GM12878 (cell line): ENCODE measurements at regions not wholly inside any gene's neighbourhood (a gene's known extent, or its start where the extent isn't known, plus 50 kb on each side); places are given as distances from the start of the nearest gene placed in this dataset.

Experiments
- ATAC-seq: fragments of 200-7000 bp; cut with Tn5 transposase; 3 replicates; pipeline ENCODE4 v1.9.1; 2020; ENCODE audit warnings: mild to moderate bottlenecking, moderate library complexity
- BruUV-seq: library from RNA; stranded (reverse); fragments of 400-500 nt; replicated peaks from 2 replicates; lab custom pipeline; 2021; lab: Mats Ljungman, UMichigan
- CTCF ChIA-PET: fragments of 300-600 bp; sonication (Branson Sonifier 250); formaldehyde crosslinking; extraction: SDS; loops from one replicate; lab custom pipeline; 2021; ENCODE audit warnings: inconsistent platforms; lab: Yijun Ruan, JAX
- POLR2A ChIA-PET: fragments of 350-600 bp; formaldehyde crosslinking; extraction: SDS; loops from one replicate; lab custom pipeline; 2021; ENCODE audit warnings: inconsistent platforms; lab: Charles Lee
- RAD21 ChIA-PET: fragments of 300-600 bp; sonication (Branson Sonifier 250); formaldehyde crosslinking; loops from one replicate; lab custom pipeline; 2023; ENCODE audit warnings: antibody characterized with exemption; ENCODE audit not compliant: unreplicated experiment; lab: Charles Lee
- SMC1A ChIA-PET: fragments of 300-600 bp; sonication (Branson Sonifier 250); formaldehyde crosslinking; loops from one replicate; lab custom pipeline; 2023; ENCODE audit not compliant: unreplicated experiment, uncharacterized antibody; lab: Charles Lee
- DNase-seq: peaks from one replicate; pipeline ENCODE4 v3.0.0-alpha.2; 2011; ENCODE audit warnings: low read depth, low spot score
- FAIRE-seq: peaks from 3 replicates; lab custom pipeline; 2011; peaks lifted over from hg19 to GRCh38; lab: Jason Lieb, UNC
- H2AFZ ChIP-seq: 2 replicates; pipeline ENCODE4 v1.6.0; 2011; ENCODE audit warnings: low read depth, low read length, control low read depth; ENCODE audit not compliant: control insufficient read depth
- H3K27ac ChIP-seq: 2 replicates; pipeline ENCODE4 v1.5.1; 2011; ENCODE audit warnings: control low read depth; ENCODE audit not compliant: control insufficient read depth, insufficient read depth
- H3K27me3 ChIP-seq, 2 experiments: replicated peaks in 1 of 2; 2 replicates each; pipeline versions ENCODE4 v1.6.0 to v1.6.1; 2011; ENCODE audit warnings: low read length in 1 of 2; ENCODE audit not compliant: control insufficient read depth in 2 of 2, insufficient read depth in 2 of 2
- H3K36me3 ChIP-seq, 2 experiments: 2 replicates each; pipeline ENCODE4 v1.5.1; 2011; ENCODE audit warnings: low read length in 1 of 2; ENCODE audit not compliant: control insufficient read depth in 2 of 2, insufficient read depth in 2 of 2
- H3K4me1 ChIP-seq: 2 replicates; pipeline ENCODE4 v1.6.1; 2011; ENCODE audit warnings: mild to moderate bottlenecking, low read length, moderate library complexity, mixed read lengths; ENCODE audit not compliant: control insufficient read depth, insufficient read depth
- H3K4me2 ChIP-seq: 2 replicates; pipeline ENCODE4 v1.6.0; 2011; ENCODE audit warnings: control low read depth; ENCODE audit not compliant: control insufficient read depth, insufficient read depth
- H3K4me3 ChIP-seq: fragments of 200-600 bp; sonication (generic); 2 replicates; pipeline ENCODE4 v1.5.1; 2016
- H3K79me2 ChIP-seq: 2 replicates; pipeline ENCODE4 v1.6.0; 2011; ENCODE audit warnings: low read length; ENCODE audit not compliant: control insufficient read depth, insufficient read depth
- H3K9ac ChIP-seq: 2 replicates; pipeline ENCODE4 v1.8.0; 2011; ENCODE audit warnings: low read length, control low read depth, mixed read lengths; ENCODE audit not compliant: control insufficient read depth, insufficient read depth
- H3K9me3 ChIP-seq: replicated peaks from 3 replicates; pipeline ENCODE4 v1.5.1; 2011; ENCODE audit warnings: mild to moderate bottlenecking, low read length; ENCODE audit not compliant: control insufficient read depth, insufficient read depth
- H4K20me1 ChIP-seq: 2 replicates; pipeline ENCODE4 v1.6.0; 2011; ENCODE audit not compliant: control insufficient read depth, insufficient read depth
- ASH2L ChIP-seq: fragments of 300-600, 200-600 bp; sonication (generic); IDR thresholded peaks from 2 replicates; pipeline ENCODE4 v1.6.1; 2017; ENCODE audit warnings: low read depth, mild to moderate bottlenecking, borderline replicate concordance
- BRCA1 ChIP-seq: IDR thresholded peaks from 2 replicates; pipeline ENCODE4 v1.6.1; 2011; ENCODE audit warnings: low read depth, low read length, improper control_type of control experiment
- CHD2 ChIP-seq: IDR thresholded peaks from 2 replicates; pipeline ENCODE4 v1.6.1; 2011; ENCODE audit warnings: low read depth, low read length, improper control_type of control experiment, borderline replicate concordance
- E4F1 ChIP-seq: fragments of 450-650 bp; IDR thresholded peaks from 2 replicates; pipeline ENCODE4 v1.6.1; 2018; ENCODE audit warnings: borderline replicate concordance, mild to moderate bottlenecking; ENCODE audit not compliant: partially characterized antibody
- NRF1 ChIP-seq: conservative IDR thresholded peaks from 2 replicates; pipeline ENCODE4 v1.6.1; 2011; ENCODE audit warnings: mild to moderate bottlenecking, low read depth, low read length, improper control_type of control experiment
- RCOR1 ChIP-seq: conservative IDR thresholded peaks from 2 replicates; pipeline ENCODE4 v1.6.1; 2012; ENCODE audit warnings: low read depth, low read length, improper control_type of control experiment
- SMARCA5 ChIP-seq: fragments of 450-650 bp; IDR thresholded peaks from 2 replicates; pipeline ENCODE4 v1.6.1; 2017; ENCODE audit warnings: mild to moderate bottlenecking
- ZNF207 ChIP-seq: fragments of 450-650 bp; IDR thresholded peaks from 2 replicates; pipeline ENCODE4 v1.6.1; 2014; ENCODE audit warnings: antibody characterized with exemption, mild to moderate bottlenecking, borderline replicate concordance
- ZNF274 ChIP-seq: IDR thresholded peaks from one replicate; pipeline ENCODE4 v1.8.0; 2011; ENCODE audit not compliant: insufficient read length, insufficient read depth
- WGBS: methylation state at CpG from one replicate; pipeline ENCODE4 v1.1.6; 2016; ENCODE audit warnings: low lambda C conversion rate; ENCODE audit not compliant: insufficient replicate concordance, insufficient coverage; ENCODE audit errors: missing lambda C conversion rate; 5-methylcytosine and 5-hydroxymethylcytosine counted together
- in situ Hi-C: fragments of 300-500 bp; cut with MboI; formaldehyde crosslinking; loops from 9 replicates; pipeline ENCODE4 v1.14.3; 2018; ENCODE audit warnings: mixed read lengths
- intact Hi-C: fragments of 100-400 bp; cut with micrococcal nuclease; formaldehyde crosslinking; loops from one replicate; pipeline ENCODE4 v1.14.2; 2022; ENCODE audit not compliant: unreplicated experiment

GRCh38 chr10:128377364-128377987 lies 251.3 kb upstream of the MKI67 start (continued):
- TF ChIP-seq ASH2L (no peak), CHD2 (no peak), E4F1 (no peak), RCOR1 (no peak), SMARCA5 (no peak)

DNA sequence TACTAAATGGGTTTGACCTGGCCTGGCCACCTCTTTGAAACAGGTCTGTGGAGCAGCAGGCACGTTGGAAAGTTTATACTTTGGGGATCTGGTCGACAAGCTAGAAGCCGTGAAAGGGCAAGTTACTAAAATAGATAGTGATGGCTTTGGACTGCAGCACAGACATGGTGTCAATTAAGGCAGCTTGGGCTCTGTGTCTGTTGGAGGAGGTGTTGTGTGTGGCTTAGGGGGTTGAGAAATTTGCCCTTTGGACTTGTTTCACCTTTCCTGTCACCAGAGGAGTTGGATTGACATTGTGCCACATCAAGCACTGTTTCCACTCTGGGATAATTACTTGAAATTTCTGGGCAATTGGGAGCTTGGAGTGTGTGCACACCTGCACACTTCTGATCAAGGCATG lies 251.8 kb upstream of the MKI67 start:
- ChIA-PET POLR2A (no interaction called here), SMC1A (no interaction called here), CTCF (no interaction called here)
- H2AFZ ChIP-seq: no peak overlapping the region
- no peaks in the 10 kb centered on the region for H3K36me3 ChIP-seq
- no peak for DNase-seq
- no peak overlapping the region for H3K4me3 ChIP-seq
- H4K20me1 ChIP-seq: no peaks in the 10 kb centered on the region
- BruUV-seq: no TSS peak
- intact Hi-C loops: no loop called here
- in situ Hi-C loops: no loop called here
- no peak for TF ChIP-seq NRF1
- no peak for TF ChIP-seq ZNF274
- TF ChIP-seq ZNF207: no peak
- no peak for TF ChIP-seq BRCA1
- TF ChIP-seq, all 136 proteins: peak for 0
- Histone ChIP-seq H3K79me2 (no peaks in the 10 kb centered on the region), H3K4me2 (no peak overlapping the region), H3K27ac (no peak overlapping the region), H3K9me3 (no peaks in the 10 kb centered on the region; the same call in 2 of the 3 replicates), H3K9ac (no peak overlapping the region), H3K4me1 (no peaks in the 10 kb centered on the region; the same call in 1 of the 2 replicates), H3K27me3 (peaks cover 0 to 2% of the 10 kb centered on the region in 2 experiments; a peak in 1 of 4 replicates)
- ATAC-seq (no peak), FAIRE-seq (no peak)
- RAD21 ChIA-PET: no interaction called here
- 2% methylated on average over 3 of the region's 3 CpGs for WGBS
